GM18511 (cell line): ENCODE measurements at regions not wholly inside any gene's neighbourhood (a gene's known extent, or its start where the extent isn't known, plus 50 kb on each side); places are given as distances from the start of the nearest gene placed in this dataset.

Experiments used
- ATAC-seq: cut with Tn5 transposase; IDR thresholded peaks from one replicate; pipeline ENCODE4 v1.9.1; 2021; ENCODE audit warnings: mild to moderate bottlenecking, moderate library complexity; ENCODE audit not compliant: unreplicated experiment

DNA sequence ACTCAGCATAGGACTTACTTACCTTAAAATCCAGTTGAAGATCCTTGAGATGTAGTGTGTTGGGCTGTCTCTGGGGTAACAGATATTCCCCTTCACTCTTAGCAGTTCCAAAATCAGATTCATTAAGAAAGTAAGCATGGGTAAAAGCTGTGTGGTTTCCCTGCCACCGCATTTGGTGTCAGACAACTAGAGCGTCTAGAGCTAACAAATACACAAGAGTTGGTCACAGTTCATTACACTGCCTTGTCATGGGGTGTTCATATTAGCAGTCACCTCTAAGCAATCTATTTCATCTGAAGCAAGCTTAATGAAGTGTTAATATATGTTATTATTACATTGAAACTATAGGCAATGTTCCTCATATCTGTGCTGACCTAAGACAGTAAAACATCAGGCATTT, 342.8 kb downstream of the PPARGC1A start:
- ATAC-seq: no peak

DNA sequence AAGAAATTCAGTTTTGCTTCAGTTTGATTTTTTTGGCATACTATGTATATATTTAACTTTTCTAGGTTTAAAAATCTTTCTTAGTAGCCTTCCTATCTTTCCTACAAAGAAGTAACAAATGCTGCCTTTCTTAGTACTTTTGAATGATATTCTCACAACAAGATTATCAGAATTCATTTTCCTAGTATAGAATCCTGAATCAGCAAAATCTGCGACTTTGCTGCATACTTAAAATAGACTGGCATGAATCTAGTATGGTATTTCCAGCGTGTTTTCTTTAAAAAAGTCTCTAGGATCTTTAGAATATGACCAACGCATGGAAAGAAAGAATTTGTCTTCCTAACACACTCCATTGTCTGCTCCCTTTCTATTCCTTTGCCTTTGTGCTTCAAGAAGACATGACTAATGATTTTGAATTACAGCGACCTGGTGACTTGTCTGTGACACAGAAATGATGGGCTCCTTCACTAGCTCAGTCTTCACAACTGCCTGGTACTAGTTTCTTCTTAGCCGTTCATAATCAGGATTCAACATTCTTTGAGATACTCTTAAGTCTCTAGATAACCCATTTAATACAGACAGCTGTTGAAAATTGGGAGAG, 349.8 kb downstream of the PPARGC1A start:
- no peak for ATAC-seq

DNA sequence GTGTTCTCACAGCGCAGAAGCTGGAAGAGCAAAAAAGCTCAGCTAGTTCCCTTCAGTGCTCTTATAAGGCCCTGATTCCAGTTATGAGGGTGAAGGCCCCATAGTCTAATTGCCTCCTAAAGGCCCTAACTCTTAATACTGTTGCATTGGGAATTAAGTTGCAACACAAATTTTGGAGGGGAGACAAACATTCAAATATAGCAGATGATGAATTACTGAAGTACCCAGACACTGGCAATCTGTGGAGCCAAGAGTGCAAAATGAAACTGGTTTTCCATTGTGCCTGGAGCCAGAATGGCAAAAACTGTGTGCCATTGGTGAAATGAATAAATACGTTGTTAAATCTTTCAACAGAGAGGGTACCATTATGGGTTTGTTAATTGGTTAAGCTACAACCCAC, 356.0 kb downstream of the PPARGC1A start:
- ATAC-seq: no peak

GRCh38 chr4:23516716-23517115, 373.1 kb downstream of the PPARGC1A start:
- no peak for ATAC-seq

DNA sequence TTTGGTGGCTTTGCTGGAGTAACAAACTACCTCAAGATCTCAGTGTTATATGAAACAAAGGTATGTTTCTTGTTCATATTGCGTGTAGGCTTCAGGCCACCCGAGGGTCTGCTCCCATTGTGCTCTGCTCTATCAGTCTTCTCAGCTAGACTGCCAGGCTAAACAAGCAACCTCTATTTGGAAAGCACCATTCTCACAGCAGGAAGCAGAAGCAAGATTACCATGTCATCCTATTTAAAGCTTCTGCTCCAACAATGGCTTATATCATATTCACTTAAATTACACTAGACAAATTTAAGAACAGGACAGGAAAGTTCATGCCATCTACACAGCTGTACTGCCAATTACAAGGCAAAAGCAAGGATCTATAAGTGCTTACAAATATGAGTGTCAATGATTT, 385.8 kb downstream of the PPARGC1A start:
- no peak for ATAC-seq

DNA sequence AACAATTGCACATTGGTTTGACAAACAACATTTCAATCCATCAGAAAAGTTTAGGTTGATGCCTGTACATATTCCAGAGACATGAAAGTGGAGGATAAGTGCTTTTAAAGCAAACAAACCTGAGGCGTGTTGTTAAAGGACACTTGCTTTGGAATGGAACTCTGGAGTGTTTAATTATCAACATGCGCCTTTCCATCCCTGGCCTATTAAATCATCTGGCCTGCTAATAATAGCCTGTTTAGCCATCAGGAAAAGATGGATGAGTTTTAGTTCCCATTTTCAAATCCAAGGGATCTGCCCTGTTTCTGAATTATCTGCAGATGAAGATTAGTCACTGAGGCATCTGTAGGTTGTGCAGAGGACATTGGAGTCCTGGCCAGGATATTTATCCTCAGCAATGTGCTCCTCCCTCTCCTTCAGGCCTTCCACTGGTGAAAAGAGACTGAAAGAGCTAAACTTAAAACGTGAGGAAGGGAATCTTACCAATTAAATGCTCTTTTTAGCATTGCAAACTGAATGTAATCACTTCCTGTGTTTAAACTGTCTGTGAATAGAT, 388.9 kb downstream of the PPARGC1A start:
- no peak for ATAC-seq

DNA sequence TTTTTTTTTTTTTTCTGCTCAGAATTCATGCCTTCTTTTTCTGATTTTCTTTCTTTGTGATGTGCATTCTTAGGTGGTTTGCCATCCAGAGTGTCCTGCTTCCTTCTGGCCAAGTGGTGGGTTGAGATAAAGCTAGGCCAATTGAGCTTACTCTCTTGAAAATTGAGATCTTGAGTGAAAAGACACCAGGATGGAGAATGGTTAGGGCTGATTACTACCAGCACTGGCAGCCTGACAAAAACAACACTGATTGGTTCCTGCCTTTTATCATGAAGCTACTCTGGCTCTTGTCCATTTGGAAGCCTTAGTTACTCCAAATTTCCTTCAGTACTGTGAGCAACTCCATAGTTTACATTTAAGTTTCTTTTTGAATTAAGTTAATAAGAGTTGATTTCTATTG, 404.0 kb downstream of the PPARGC1A start:
- no peak for ATAC-seq

- ATAC-seq: no peak
These were observed 405.2 kb downstream of the PPARGC1A start for GRCh38 chr4:23484689-23485088.

DNA sequence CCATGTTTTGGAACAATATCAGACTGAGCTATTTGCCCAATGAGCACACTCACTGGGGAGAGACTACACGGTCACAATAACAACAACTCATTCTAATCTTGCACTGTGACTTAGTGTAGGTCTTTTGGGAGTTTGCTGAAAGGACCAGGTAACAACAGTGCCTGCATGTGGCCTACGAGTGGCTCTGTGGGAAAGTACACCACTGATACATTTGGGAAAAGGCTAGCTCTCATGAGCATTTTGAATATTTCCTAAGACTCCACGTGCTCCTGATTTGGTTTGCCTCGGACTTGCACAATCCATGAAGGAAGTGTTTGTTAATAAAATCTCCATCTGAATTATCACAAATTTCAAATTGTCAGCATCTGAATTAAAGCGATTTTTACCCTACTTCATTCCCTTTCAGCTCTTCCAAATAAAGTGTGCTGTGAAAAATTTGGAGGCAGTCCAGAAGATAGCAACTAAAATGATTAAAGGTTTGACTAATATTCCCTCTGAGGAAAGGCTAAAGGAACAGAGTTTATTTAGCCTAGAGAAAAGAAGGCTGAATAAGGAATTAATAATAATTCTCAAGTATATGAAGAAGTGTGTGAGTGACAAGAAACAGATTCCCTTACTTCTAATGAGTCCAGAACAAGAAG, 406.4 kb downstream of the PPARGC1A start:
- no peak for ATAC-seq

- ATAC-seq: no peak
These were observed 408.3 kb downstream of the PPARGC1A start for GRCh38 chr4:23481566-23481965.

GRCh38 chr4:23477905-23478304, 411.9 kb downstream of the PPARGC1A start:
- ATAC-seq: no peak

- no peak for ATAC-seq
These were observed 413.2 kb downstream of the PPARGC1A start for GRCh38 chr4:23476515-23477090.

DNA sequence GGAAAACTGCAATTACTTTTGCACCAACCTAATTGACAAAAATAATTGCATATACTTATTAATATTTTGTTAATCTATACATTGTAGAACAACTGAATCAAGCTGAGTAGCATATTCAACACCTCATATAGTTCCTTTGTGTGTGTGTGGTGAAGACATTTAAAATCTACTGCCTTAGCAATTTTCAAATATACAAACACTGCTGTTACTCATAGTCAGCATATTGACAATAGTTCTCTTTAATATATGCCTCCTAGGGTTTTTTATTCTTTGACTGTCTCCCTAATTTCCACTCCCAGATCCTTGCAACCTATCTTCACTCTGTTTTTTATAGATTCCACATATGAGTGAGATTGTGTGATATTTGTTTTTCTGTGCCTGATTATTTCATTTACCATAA, 426.8 kb downstream of the PPARGC1A start:
- ATAC-seq: no peak

- no peak for ATAC-seq
These were observed 431.8 kb downstream of the PPARGC1A start for GRCh38 chr4:23458054-23458453.

GRCh38 chr4:23456864-23457263, 433.0 kb downstream of the PPARGC1A start:
- ATAC-seq: no peak

DNA sequence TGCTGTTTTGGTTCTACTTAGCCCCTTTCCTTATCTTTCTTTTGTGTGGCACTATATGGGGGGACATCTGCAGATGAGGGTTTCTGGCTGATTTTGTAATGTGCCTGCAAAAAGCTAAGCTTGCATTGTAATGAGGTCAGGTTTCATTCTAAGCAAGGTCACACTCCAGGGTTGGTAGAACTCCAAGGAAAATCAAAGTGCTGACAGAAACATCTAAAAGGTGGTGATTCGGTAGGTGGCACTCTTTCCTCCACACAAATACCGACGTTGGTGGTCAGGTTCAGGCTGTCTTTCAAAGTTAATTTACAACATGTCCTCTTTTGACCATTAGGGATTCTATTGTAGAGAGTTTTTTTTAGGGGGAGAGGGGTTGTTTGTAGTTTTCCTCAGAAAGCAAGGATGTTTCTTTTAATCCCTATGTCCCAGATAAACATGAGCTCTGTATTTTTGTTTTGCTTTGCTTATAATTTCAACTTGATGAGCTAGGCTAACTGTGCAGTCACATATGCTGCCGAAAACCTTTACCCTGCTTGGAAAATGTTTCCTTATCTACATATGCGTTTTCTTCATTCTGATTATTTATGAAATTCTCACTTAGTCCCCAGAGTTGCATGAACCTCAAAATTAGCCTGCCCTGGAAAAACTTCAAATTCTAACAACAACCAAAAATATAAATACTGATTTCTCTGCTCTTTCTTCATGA, 434.2 kb downstream of the PPARGC1A start:
- no peak for ATAC-seq

GRCh38 chr4:23441530-23442069, 448.2 kb downstream of the PPARGC1A start:
- ATAC-seq: no peak

DNA sequence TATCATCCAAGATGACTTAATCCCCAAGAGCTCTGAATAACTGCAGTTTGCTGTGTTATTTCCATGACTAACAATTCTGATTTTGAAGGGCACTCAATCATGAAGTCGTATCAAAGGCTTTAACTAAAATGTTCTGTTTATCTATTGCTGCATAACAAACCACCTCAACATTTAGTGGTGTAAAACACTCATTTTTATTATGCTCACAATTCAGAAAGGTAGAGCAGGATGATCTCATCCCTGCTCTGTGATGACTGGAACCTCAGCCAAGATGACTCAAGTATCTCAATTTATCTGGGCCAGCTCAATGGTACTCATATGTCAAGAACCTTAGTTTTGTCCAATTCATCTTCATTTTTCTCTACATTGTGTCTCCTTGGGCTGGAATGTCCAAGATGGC, 451.1 kb downstream of the PPARGC1A start:
- ATAC-seq: no peak

DNA sequence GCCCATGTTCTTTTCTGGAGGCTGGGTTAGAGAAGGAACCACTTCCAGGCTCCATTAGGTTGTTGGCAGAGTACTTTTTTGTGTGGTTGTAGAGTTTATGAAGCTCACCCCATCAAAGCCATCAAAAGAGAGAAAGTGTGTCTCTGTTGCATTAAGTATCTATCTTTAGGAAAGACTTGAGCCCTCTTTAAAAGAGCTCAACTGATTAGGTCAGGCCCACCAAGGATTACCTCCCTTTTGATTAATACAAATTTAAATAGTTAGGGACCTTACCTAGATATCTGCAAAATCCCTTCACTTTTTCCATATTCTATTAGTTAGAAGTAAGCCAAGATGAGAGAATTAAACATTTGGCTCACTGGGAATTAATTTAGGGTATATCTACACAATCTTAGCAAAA, 460.4 kb downstream of the PPARGC1A start:
- no peak for ATAC-seq

DNA sequence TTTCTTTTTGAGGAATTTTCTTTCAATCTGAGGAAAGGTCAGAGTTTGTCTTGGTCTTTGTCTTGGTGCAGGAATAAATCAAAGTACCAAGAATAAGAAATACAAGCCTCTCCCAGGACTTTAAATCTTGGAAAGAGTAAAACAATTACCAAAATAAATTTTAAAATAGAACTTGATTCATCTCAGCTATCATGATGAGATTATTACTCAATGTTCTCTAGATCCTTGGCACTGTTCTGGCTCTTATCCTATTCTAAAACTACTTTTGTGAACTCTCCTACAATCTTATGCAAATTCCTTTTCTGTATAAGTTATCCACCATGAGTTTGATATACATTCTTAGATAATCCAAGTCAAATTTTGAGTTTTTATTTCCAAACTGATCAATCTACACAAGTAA, 464.3 kb downstream of the PPARGC1A start:
- no peak for ATAC-seq

DNA sequence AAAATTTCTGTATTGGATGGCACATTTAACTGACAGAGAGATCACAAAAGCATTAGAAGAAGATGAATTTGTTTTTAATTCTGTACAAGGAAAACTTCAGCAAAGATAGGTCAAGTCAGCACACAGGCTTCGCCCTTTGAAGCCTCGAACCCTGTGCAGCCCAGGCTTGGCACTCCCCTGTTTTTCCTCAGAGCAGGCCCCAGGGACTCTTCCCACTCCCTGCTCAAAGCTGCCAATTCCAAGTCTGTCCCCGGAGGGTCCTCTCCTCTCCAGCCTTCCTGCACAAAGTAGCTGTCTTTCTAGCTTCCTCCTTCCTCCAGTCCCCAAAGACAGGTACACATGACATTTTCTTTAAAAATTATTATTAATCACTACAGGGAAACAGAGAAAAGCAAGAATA, 466.3 kb downstream of the PPARGC1A start:
- no peak for ATAC-seq
